HL-60 (cell line): ENCODE measurements at regions not wholly inside any gene's neighbourhood (a gene's known extent, or its start where the extent isn't known, plus 50 kb on each side); places are given as distances from the start of the nearest gene placed in this dataset.

Source experiments
- DNase-seq, 2 experiments: peaks; one replicate each; pipeline ENCODE4 v3.0.0-alpha.2; 2010 to 2020; ENCODE audit warnings: low read depth in 1 of 2, low spot score in 1 of 2
- H3K27ac ChIP-seq: fragments of 250-450 bp; sonication (Bioruptor Pico); replicated peaks from 2 replicates; pipeline ENCODE4 v1.5.1; 2020; ENCODE audit warnings: mild to moderate bottlenecking, moderate library complexity
- H3K27me3 ChIP-seq: fragments of 250-450 bp; sonication (Bioruptor Pico); 2 replicates; pipeline ENCODE4 v1.5.1; 2021; ENCODE audit warnings: mild to moderate bottlenecking, moderate library complexity; ENCODE audit not compliant: insufficient read depth, poor library complexity, severe bottlenecking
- H3K4me3 ChIP-seq: replicated peaks from 2 replicates; pipeline ENCODE4 v1.5.1; 2011; ENCODE audit warnings: mild to moderate bottlenecking, control low read depth, low read length; ENCODE audit not compliant: insufficient read depth
- CTCF ChIP-seq: IDR thresholded peaks from one replicate; pipeline ENCODE4 v1.5.1; 2011; ENCODE audit warnings: low read length, control low read depth, inconsistent platforms; ENCODE audit not compliant: insufficient read depth
- GABPA ChIP-seq: IDR thresholded peaks from 2 replicates; pipeline ENCODE4 v1.6.1; 2012; ENCODE audit warnings: low read depth
- POLR2AphosphoS5 ChIP-seq: IDR thresholded peaks from 2 replicates; pipeline ENCODE4 v1.6.1; 2012; ENCODE audit warnings: low read depth
- SPI1 ChIP-seq: IDR thresholded peaks from 2 replicates; pipeline ENCODE4 v1.6.1; 2012; ENCODE audit warnings: low read depth, mild to moderate bottlenecking, borderline replicate concordance
- TF ChIP-seq, protein P1 (sequence below): IDR thresholded peaks from 2 replicates; pipeline ENCODE4 v1.6.1; 2012; ENCODE audit warnings: low read depth; ENCODE audit not compliant: insufficient replicate concordance

DNA sequence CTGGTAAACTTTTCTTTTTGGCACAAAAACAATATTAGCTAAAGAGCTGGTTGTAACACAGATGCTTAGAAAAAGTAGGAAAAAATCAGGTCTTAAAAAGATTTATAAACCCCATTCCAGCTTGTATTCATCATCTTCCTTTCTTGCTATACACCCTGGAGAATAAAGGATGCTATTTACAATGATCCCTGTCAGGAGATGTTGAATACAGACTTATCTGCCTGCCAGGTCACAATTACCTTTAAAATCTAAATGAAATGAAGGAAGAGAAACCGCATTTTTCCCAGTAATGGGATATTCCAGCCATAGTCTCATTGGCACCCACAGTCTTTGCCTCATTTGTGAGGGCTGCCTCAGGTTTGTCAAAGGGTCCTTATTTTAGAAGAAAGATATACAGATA, 394.1 kb upstream of the WWC1 start:
- Histone ChIP-seq H3K4me3 (no peak overlapping the region), H3K27ac (no peak overlapping the region), H3K27me3 (no peaks in the 10 kb centered on the region)
- no peak for DNase-seq
- TF ChIP-seq CTCF (no peak), POLR2AphosphoS5 (no peak), SPI1 (no peak), GABPA (no peak)
- TF ChIP-seq, protein P1, sequence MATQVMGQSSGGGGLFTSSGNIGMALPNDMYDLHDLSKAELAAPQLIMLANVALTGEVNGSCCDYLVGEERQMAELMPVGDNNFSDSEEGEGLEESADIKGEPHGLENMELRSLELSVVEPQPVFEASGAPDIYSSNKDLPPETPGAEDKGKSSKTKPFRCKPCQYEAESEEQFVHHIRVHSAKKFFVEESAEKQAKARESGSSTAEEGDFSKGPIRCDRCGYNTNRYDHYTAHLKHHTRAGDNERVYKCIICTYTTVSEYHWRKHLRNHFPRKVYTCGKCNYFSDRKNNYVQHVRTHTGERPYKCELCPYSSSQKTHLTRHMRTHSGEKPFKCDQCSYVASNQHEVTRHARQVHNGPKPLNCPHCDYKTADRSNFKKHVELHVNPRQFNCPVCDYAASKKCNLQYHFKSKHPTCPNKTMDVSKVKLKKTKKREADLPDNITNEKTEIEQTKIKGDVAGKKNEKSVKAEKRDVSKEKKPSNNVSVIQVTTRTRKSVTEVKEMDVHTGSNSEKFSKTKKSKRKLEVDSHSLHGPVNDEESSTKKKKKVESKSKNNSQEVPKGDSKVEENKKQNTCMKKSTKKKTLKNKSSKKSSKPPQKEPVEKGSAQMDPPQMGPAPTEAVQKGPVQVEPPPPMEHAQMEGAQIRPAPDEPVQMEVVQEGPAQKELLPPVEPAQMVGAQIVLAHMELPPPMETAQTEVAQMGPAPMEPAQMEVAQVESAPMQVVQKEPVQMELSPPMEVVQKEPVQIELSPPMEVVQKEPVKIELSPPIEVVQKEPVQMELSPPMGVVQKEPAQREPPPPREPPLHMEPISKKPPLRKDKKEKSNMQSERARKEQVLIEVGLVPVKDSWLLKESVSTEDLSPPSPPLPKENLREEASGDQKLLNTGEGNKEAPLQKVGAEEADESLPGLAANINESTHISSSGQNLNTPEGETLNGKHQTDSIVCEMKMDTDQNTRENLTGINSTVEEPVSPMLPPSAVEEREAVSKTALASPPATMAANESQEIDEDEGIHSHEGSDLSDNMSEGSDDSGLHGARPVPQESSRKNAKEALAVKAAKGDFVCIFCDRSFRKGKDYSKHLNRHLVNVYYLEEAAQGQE: no peak

DNA sequence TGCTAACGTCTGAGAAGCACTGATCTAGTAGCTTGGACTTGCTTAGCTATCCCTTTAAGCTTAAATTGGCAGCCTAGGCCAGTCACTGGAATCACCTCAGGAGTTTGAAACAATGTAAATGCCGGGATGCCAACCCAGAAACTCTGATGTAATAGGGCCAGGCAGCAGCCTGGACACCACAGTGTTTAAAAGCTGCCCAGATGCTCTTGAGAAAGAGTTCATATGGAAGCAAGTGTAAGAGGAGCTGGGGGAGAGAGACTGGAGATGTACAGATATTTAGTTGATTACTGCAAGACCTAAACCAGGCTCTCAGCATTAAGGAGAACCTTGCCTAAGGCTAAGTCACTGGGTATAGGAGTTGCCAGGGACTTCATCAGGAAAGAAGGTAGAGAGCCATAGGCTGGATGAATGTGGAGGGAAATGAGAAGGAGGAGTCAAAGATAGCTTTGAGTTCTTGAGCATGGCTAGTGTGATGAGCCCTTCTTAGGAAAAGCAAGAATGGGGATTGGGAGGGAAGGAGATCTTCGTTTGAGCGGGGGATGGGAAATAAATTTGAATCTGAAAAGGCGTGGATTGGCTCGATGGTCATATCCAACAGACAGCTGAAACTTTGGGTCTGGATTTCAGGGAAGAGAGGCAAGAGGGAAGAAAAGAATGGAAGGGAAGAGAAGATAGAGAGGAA, 392.9 kb upstream of the WWC1 start:
- DNase-seq: no peak
- Histone ChIP-seq H3K27ac (no peak overlapping the region), H3K27me3 (no peaks in the 10 kb centered on the region), H3K4me3 (no peak overlapping the region)
- TF ChIP-seq CTCF: no peak
- TF ChIP-seq GABPA: no peak
- TF ChIP-seq, protein P1: no peak
- no peak for TF ChIP-seq SPI1
- TF ChIP-seq POLR2AphosphoS5: no peak

- H3K4me3 ChIP-seq: no peak overlapping the region
- no peaks in the 10 kb centered on the region for H3K27me3 ChIP-seq
- no peak overlapping the region for H3K27ac ChIP-seq
- TF ChIP-seq POLR2AphosphoS5: no peak
- TF ChIP-seq GABPA: no peak
- TF ChIP-seq, protein P1: no peak
- TF ChIP-seq SPI1: no peak
- no peak for TF ChIP-seq CTCF
- DNase-seq: no peak
These were observed 391.9 kb upstream of the WWC1 start for GRCh38 chr5:167899490-167900070.
